GM12878 (cell line): ENCODE measurements at regions not wholly inside any gene's neighbourhood (a gene's known extent, or its start where the extent isn't known, plus 50 kb on each side); places are given as distances from the start of the nearest gene placed in this dataset.

ENCODE experiments used
- ATAC-seq: fragments of 200-7000 bp; cut with Tn5 transposase; 3 replicates; pipeline ENCODE4 v1.9.1; 2020; ENCODE audit warnings: mild to moderate bottlenecking, moderate library complexity
- BruUV-seq: library from RNA; stranded (reverse); fragments of 400-500 nt; replicated peaks from 2 replicates; lab custom pipeline; 2021; lab: Mats Ljungman, UMichigan
- CTCF ChIA-PET: fragments of 300-600 bp; sonication (Branson Sonifier 250); formaldehyde crosslinking; extraction: SDS; loops from one replicate; lab custom pipeline; 2021; ENCODE audit warnings: inconsistent platforms; lab: Yijun Ruan, JAX
- POLR2A ChIA-PET: fragments of 350-600 bp; formaldehyde crosslinking; extraction: SDS; loops from one replicate; lab custom pipeline; 2021; ENCODE audit warnings: inconsistent platforms; lab: Charles Lee
- RAD21 ChIA-PET: fragments of 300-600 bp; sonication (Branson Sonifier 250); formaldehyde crosslinking; loops from one replicate; lab custom pipeline; 2023; ENCODE audit warnings: antibody characterized with exemption; ENCODE audit not compliant: unreplicated experiment; lab: Charles Lee
- SMC1A ChIA-PET: fragments of 300-600 bp; sonication (Branson Sonifier 250); formaldehyde crosslinking; loops from one replicate; lab custom pipeline; 2023; ENCODE audit not compliant: unreplicated experiment, uncharacterized antibody; lab: Charles Lee
- DNase-seq: peaks from one replicate; pipeline ENCODE4 v3.0.0-alpha.2; 2011; ENCODE audit warnings: low read depth, low spot score
- FAIRE-seq: peaks from 3 replicates; lab custom pipeline; 2011; peaks lifted over from hg19 to GRCh38; lab: Jason Lieb, UNC
- H2AFZ ChIP-seq: 2 replicates; pipeline ENCODE4 v1.6.0; 2011; ENCODE audit warnings: low read depth, low read length, control low read depth; ENCODE audit not compliant: control insufficient read depth
- H3K27ac ChIP-seq: 2 replicates; pipeline ENCODE4 v1.5.1; 2011; ENCODE audit warnings: control low read depth; ENCODE audit not compliant: control insufficient read depth, insufficient read depth
- H3K27me3 ChIP-seq, 2 experiments: replicated peaks in 1 of 2; 2 replicates each; pipeline versions ENCODE4 v1.6.0 to v1.6.1; 2011; ENCODE audit warnings: low read length in 1 of 2; ENCODE audit not compliant: control insufficient read depth in 2 of 2, insufficient read depth in 2 of 2
- H3K36me3 ChIP-seq, 2 experiments: 2 replicates each; pipeline ENCODE4 v1.5.1; 2011; ENCODE audit warnings: low read length in 1 of 2; ENCODE audit not compliant: control insufficient read depth in 2 of 2, insufficient read depth in 2 of 2
- H3K4me1 ChIP-seq: 2 replicates; pipeline ENCODE4 v1.6.1; 2011; ENCODE audit warnings: mild to moderate bottlenecking, low read length, moderate library complexity, mixed read lengths; ENCODE audit not compliant: control insufficient read depth, insufficient read depth
- H3K4me2 ChIP-seq: 2 replicates; pipeline ENCODE4 v1.6.0; 2011; ENCODE audit warnings: control low read depth; ENCODE audit not compliant: control insufficient read depth, insufficient read depth
- H3K4me3 ChIP-seq: fragments of 200-600 bp; sonication (generic); 2 replicates; pipeline ENCODE4 v1.5.1; 2016
- H3K79me2 ChIP-seq: 2 replicates; pipeline ENCODE4 v1.6.0; 2011; ENCODE audit warnings: low read length; ENCODE audit not compliant: control insufficient read depth, insufficient read depth
- H3K9ac ChIP-seq: 2 replicates; pipeline ENCODE4 v1.8.0; 2011; ENCODE audit warnings: low read length, control low read depth, mixed read lengths; ENCODE audit not compliant: control insufficient read depth, insufficient read depth
- H3K9me3 ChIP-seq: replicated peaks from 3 replicates; pipeline ENCODE4 v1.5.1; 2011; ENCODE audit warnings: mild to moderate bottlenecking, low read length; ENCODE audit not compliant: control insufficient read depth, insufficient read depth
- H4K20me1 ChIP-seq: 2 replicates; pipeline ENCODE4 v1.6.0; 2011; ENCODE audit not compliant: control insufficient read depth, insufficient read depth
- ATF7 ChIP-seq: fragments of 450-650 bp; IDR thresholded peaks from 2 replicates; pipeline ENCODE4 v1.6.1; 2016; ENCODE audit warnings: low read depth, mild to moderate bottlenecking
- CBX3 ChIP-seq: fragments of 200-600 bp; sonication (generic); IDR thresholded peaks from 2 replicates; pipeline ENCODE4 v1.6.1; 2016; ENCODE audit warnings: low read depth, borderline replicate concordance
- EGR1 ChIP-seq, 2 experiments: IDR thresholded peaks; 1 replicate in 1 of 2; 2 replicates in 1 of 2; pipeline ENCODE4 v1.6.1; 2011 to 2012; ENCODE audit warnings: low read depth in 2 of 2, low read length in 2 of 2, borderline replicate concordance in 1 of 2, mild to moderate bottlenecking in 1 of 2, moderate library complexity in 1 of 2
- FOXM1 ChIP-seq: IDR thresholded peaks from 2 replicates; pipeline ENCODE4 v1.6.1; 2012; ENCODE audit warnings: low read depth, mild to moderate bottlenecking, inconsistent platforms, low read length, moderate library complexity
- IKZF1 ChIP-seq: fragments of 450-650 bp; conservative IDR thresholded peaks from 2 replicates; pipeline ENCODE4 v1.6.1; 2017; ENCODE audit warnings: antibody characterized with exemption, mild to moderate bottlenecking
- JUNB ChIP-seq: IDR thresholded peaks from 2 replicates; pipeline ENCODE4 v1.6.1; 2016; ENCODE audit warnings: antibody characterized with exemption, mild to moderate bottlenecking
- MXI1 ChIP-seq: fragments of 150-350 bp; IDR thresholded peaks from 2 replicates; pipeline ENCODE4 v1.6.1; 2011; ENCODE audit warnings: low read depth, mild to moderate bottlenecking, inconsistent platforms, low read length, improper control_type of control experiment
- NFYA ChIP-seq: IDR thresholded peaks from 2 replicates; pipeline ENCODE4 v1.6.1; 2011; ENCODE audit warnings: low read depth, mild to moderate bottlenecking, low read length, improper control_type of control experiment, borderline replicate concordance
- POU2F2 ChIP-seq: IDR thresholded peaks from 3 replicates; pipeline ENCODE4 v1.6.1; 2011; ENCODE audit warnings: low read depth, mild to moderate bottlenecking, low read length, borderline replicate concordance
- SMAD1 ChIP-seq: fragments of 450-650 bp; IDR thresholded peaks from 2 replicates; pipeline ENCODE4 v1.6.1; 2018; ENCODE audit warnings: mild to moderate bottlenecking, low read depth; ENCODE audit not compliant: partially characterized antibody
- SUPT20H ChIP-seq: IDR thresholded peaks from 2 replicates; pipeline ENCODE4 v1.6.1; 2011; ENCODE audit warnings: low read depth, mild to moderate bottlenecking, low read length, moderate library complexity, borderline replicate concordance; ENCODE audit not compliant: control insufficient read depth
- TARDBP ChIP-seq: IDR thresholded peaks from 2 replicates; pipeline ENCODE4 v1.6.1; 2016; ENCODE audit warnings: borderline replicate concordance
- TBL1XR1 ChIP-seq: IDR thresholded peaks from 2 replicates; pipeline ENCODE4 v1.6.1; 2012; ENCODE audit warnings: low read depth, low read length, improper control_type of control experiment
- YBX1 ChIP-seq: fragments of 450-650 bp; IDR thresholded peaks from 2 replicates; pipeline ENCODE4 v1.6.1; 2016; ENCODE audit warnings: antibody characterized with exemption
- ZSCAN29 ChIP-seq: fragments of 450-650 bp; IDR thresholded peaks from 2 replicates; pipeline ENCODE4 v1.6.1; 2017; ENCODE audit warnings: mild to moderate bottlenecking, moderate library complexity
- WGBS: methylation state at CpG from one replicate; pipeline ENCODE4 v1.1.6; 2016; ENCODE audit warnings: low lambda C conversion rate; ENCODE audit not compliant: insufficient replicate concordance, insufficient coverage; ENCODE audit errors: missing lambda C conversion rate; 5-methylcytosine and 5-hydroxymethylcytosine counted together
- in situ Hi-C: fragments of 300-500 bp; cut with MboI; formaldehyde crosslinking; loops from 9 replicates; pipeline ENCODE4 v1.14.3; 2018; ENCODE audit warnings: mixed read lengths
- intact Hi-C: fragments of 100-400 bp; cut with micrococcal nuclease; formaldehyde crosslinking; loops from one replicate; pipeline ENCODE4 v1.14.2; 2022; ENCODE audit not compliant: unreplicated experiment
- TF ChIP-seq, protein P1 (sequence below): fragments of 450-650 bp; IDR thresholded peaks from 2 replicates; pipeline ENCODE4 v1.6.1; 2016; ENCODE audit warnings: mild to moderate bottlenecking, moderate library complexity, borderline replicate concordance
- TF ChIP-seq, protein P2 (sequence below): IDR thresholded peaks from 2 replicates; pipeline ENCODE4 v1.6.1; 2012; ENCODE audit warnings: low read depth, low read length, improper control_type of control experiment
- TF ChIP-seq, protein P3 (sequence below): IDR thresholded peaks from 2 replicates; pipeline ENCODE4 v1.6.1; 2011; ENCODE audit warnings: mild to moderate bottlenecking, low read depth, low read length, moderate library complexity; ENCODE audit not compliant: insufficient replicate concordance
- TF ChIP-seq, protein P4 (sequence below): IDR thresholded peaks from 2 replicates; pipeline ENCODE4 v1.6.1; 2012; ENCODE audit warnings: low read depth, low read length, improper control_type of control experiment

DNA sequence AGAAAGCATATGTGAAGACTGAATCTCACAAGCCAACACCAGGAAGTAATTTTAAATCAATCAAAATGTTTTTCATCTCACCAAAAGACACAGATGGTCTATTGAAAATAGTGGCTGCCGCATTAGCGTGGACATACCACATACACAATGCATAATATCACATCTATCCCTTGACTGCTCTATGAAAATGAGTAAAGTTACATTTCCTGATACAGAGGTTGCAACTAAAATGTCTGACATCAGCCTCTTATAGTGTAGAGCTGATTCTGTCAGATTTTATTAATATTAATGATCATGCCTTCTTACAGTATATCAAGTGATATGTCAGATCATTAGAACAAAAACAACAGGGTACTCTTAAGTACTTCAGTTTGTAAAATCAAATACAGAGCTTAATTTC lies 339.8 kb upstream of the EPHA7 start:
- DNase-seq (no peak), ATAC-seq (no peak), FAIRE-seq (no peak)
- no peaks in the 10 kb centered on the region for H3K9me3 ChIP-seq
- no peak overlapping the region for H3K9ac ChIP-seq
- TF ChIP-seq JUNB: no peak
- no peak for TF ChIP-seq POU2F2
- no peak for TF ChIP-seq EGR1 (IDR thresholded peaks at IDR 0.05; ENCODE audit: borderline replicate concordance in 1 of 2, low read depth in 2 of 2, low read length in 2 of 2)
- TF ChIP-seq, protein P1, sequence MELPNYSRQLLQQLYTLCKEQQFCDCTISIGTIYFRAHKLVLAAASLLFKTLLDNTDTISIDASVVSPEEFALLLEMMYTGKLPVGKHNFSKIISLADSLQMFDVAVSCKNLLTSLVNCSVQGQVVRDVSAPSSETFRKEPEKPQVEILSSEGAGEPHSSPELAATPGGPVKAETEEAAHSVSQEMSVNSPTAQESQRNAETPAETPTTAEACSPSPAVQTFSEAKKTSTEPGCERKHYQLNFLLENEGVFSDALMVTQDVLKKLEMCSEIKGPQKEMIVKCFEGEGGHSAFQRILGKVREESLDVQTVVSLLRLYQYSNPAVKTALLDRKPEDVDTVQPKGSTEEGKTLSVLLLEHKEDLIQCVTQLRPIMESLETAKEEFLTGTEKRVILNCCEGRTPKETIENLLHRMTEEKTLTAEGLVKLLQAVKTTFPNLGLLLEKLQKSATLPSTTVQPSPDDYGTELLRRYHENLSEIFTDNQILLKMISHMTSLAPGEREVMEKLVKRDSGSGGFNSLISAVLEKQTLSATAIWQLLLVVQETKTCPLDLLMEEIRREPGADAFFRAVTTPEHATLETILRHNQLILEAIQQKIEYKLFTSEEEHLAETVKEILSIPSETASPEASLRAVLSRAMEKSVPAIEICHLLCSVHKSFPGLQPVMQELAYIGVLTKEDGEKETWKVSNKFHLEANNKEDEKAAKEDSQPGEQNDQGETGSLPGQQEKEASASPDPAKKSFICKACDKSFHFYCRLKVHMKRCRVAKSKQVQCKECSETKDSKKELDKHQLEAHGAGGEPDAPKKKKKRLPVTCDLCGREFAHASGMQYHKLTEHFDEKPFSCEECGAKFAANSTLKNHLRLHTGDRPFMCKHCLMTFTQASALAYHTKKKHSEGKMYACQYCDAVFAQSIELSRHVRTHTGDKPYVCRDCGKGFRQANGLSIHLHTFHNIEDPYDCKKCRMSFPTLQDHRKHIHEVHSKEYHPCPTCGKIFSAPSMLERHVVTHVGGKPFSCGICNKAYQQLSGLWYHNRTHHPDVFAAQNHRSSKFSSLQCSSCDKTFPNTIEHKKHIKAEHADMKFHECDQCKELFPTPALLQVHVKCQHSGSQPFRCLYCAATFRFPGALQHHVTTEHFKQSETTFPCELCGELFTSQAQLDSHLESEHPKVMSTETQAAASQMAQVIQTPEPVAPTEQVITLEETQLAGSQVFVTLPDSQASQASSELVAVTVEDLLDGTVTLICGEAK: no peak
- TF ChIP-seq TBL1XR1: no peak
- no peak for TF ChIP-seq IKZF1
- TF ChIP-seq FOXM1: no peak
- TF ChIP-seq NFYA: no peak
- TF ChIP-seq CBX3: no peak
- TF ChIP-seq, protein P2, sequence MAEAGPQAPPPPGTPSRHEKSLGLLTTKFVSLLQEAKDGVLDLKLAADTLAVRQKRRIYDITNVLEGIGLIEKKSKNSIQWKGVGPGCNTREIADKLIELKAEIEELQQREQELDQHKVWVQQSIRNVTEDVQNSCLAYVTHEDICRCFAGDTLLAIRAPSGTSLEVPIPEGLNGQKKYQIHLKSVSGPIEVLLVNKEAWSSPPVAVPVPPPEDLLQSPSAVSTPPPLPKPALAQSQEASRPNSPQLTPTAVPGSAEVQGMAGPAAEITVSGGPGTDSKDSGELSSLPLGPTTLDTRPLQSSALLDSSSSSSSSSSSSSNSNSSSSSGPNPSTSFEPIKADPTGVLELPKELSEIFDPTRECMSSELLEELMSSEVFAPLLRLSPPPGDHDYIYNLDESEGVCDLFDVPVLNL: no peak
- TF ChIP-seq ATF7: no peak
- no peak for TF ChIP-seq MXI1
- TF ChIP-seq YBX1: no peak
- TF ChIP-seq, protein P3, sequence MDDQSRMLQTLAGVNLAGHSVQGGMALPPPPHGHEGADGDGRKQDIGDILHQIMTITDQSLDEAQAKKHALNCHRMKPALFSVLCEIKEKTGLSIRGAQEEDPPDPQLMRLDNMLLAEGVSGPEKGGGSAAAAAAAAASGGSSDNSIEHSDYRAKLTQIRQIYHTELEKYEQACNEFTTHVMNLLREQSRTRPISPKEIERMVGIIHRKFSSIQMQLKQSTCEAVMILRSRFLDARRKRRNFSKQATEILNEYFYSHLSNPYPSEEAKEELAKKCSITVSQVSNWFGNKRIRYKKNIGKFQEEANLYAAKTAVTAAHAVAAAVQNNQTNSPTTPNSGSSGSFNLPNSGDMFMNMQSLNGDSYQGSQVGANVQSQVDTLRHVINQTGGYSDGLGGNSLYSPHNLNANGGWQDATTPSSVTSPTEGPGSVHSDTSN: no peak
- no peak for TF ChIP-seq SUPT20H
- TF ChIP-seq, protein P4, sequence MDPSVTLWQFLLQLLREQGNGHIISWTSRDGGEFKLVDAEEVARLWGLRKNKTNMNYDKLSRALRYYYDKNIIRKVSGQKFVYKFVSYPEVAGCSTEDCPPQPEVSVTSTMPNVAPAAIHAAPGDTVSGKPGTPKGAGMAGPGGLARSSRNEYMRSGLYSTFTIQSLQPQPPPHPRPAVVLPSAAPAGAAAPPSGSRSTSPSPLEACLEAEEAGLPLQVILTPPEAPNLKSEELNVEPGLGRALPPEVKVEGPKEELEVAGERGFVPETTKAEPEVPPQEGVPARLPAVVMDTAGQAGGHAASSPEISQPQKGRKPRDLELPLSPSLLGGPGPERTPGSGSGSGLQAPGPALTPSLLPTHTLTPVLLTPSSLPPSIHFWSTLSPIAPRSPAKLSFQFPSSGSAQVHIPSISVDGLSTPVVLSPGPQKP: no peak
- TF ChIP-seq ZSCAN29: no peak
- TF ChIP-seq TARDBP: no peak
- no peak for TF ChIP-seq SMAD1
- no TSS peak for BruUV-seq
- ChIA-PET CTCF (no interaction called here), SMC1A (no interaction called here), RAD21 (no interaction called here), POLR2A (no interaction called here)
- WGBS: 93% methylated on average over 2 of the region's 2 CpGs
- in situ Hi-C loops: no loop called here
- H3K4me2 ChIP-seq: no peak overlapping the region
- no peak overlapping the region for H3K4me3 ChIP-seq
- H2AFZ ChIP-seq: no peak overlapping the region
- H3K4me1 ChIP-seq: no peaks in the 10 kb centered on the region
- no peaks in the 10 kb centered on the region for H3K79me2 ChIP-seq
- H4K20me1 ChIP-seq: no peaks in the 10 kb centered on the region
- H3K27ac ChIP-seq: no peak overlapping the region
- intact Hi-C loops: no loop called here
- H3K27me3 ChIP-seq: no peaks in the 10 kb centered on the region
- no peaks in the 10 kb centered on the region for H3K36me3 ChIP-seq
